Adrenal gland (tissue), 9 donors: ENCODE measurements at regions not wholly inside any gene's neighbourhood (a gene's known extent, or its start where the extent isn't known, plus 50 kb on each side); places are given as distances from the start of the nearest gene placed in this dataset.

Source experiments
- DNase-seq, 7 donors: peaks; one replicate each; pipeline ENCODE4 v3.0.0-alpha.2; 2019 to 2020
- H3K27ac ChIP-seq, 5 donors: fragments of 200-600 bp; sonication (generic) in 4 of 5; 1 replicate in 3 of 5; 2 replicates in 2 of 5; pipeline versions ENCODE4 v1.5.1 to v1.8.0; 2016 to 2020; ENCODE audit warnings: mild to moderate bottlenecking in 1 of 5
- H3K27me3 ChIP-seq: fragments of 200-600 bp; 2 replicates; pipeline ENCODE4 v1.8.0; 2021
- H3K36me3 ChIP-seq, 2 donors: fragments of 200-600 bp; replicated peaks in 1 of 2; 1 replicate in 1 of 2; 2 replicates in 1 of 2; pipeline versions ENCODE4 v1.5.1 to v1.8.0; 2018 to 2022
- H3K4me1 ChIP-seq, 2 donors: fragments of 200-600 bp; replicated peaks in 1 of 2; 1 replicate in 1 of 2; 2 replicates in 1 of 2; pipeline versions ENCODE4 v1.5.1 to v1.8.0; 2018 to 2021
- H3K4me3 ChIP-seq, 4 donors: fragments of 200-600 bp; sonication (generic) in 3 of 4; one replicate each; pipeline ENCODE4 v1.5.1; 2016 to 2018
- H3K9me3 ChIP-seq, 3 donors: fragments of 200-600 bp; sonication (generic) in 1 of 3; replicated peaks in 1 of 3; 1 replicate in 2 of 3; 2 replicates in 1 of 3; pipeline versions ENCODE4 v1.5.1 to v1.8.0; 2016 to 2021
- POLR2A ChIP-seq, 2 donors: fragments of 450-650 bp; IDR thresholded peaks; one replicate each; pipeline ENCODE4 v1.6.1; 2017; ENCODE audit warnings: antibody characterized with exemption in 2 of 2, mild to moderate bottlenecking in 2 of 2, moderate library complexity in 1 of 2
- WGBS, 4 donors: extraction: QIAGEN DNeasy Blood & Tissue Kit in 2 of 4; methylation state at CpG; one replicate each; pipeline versions ENCODE4 v1.1.5 to v1.1.7; 2013 to 2017; 5-methylcytosine and 5-hydroxymethylcytosine counted together
- intact Hi-C, 2 donors: fragments of 100-400 bp; cut with DNase I; formaldehyde crosslinking; loops; one replicate each; pipeline versions ENCODE4 v1.14.1 to v1.15.0; 2022 to 2023
- TF ChIP-seq, protein P1 (sequence below), 6 experiments: fragments of 450-650 bp in 4 of 6; fragments of 200-600 bp in 2 of 6; sonication (generic) in 1 of 6; IDR thresholded peaks; 1 replicate in 5 of 6; 2 replicates in 1 of 6; pipeline versions ENCODE4 v1.5.1 to v1.8.0; 2016 to 2021; ENCODE audit warnings: antibody characterized with exemption in 6 of 6, mild to moderate bottlenecking in 2 of 6, moderate library complexity in 1 of 6
- donor health status: healthy with polysubstance abuse.
- donor health status: Bipolar disorder and iron deficiency.
- donor health status: DM: yes; HTN: yes; CAD: no.
- donor health status: DM: no; HTN: no; CAD: no.
- donor health status: DM: no; HTN: no; CAD: no.

- no peaks in the 10 kb centered on the region for H3K36me3 ChIP-seq
- H3K9me3 ChIP-seq = peaks cover 0 to 13% (median 0%) of the 10 kb centered on the region in 3 donors
- no peaks in the 10 kb centered on the region for H3K27me3 ChIP-seq
- no peaks in the 10 kb centered on the region for H3K4me1 ChIP-seq
- no peak for DNase-seq
- no peak overlapping the region for H3K4me3 ChIP-seq
- intact Hi-C loops = no loop called here
- 69 to 94% (median 78%) methylated on average over 1 of the region's 1 CpG for WGBS, 4 donors
- TF ChIP-seq POLR2A (IDR thresholded peaks at IDR 0.05) = no peak
- TF ChIP-seq, protein P1, sequence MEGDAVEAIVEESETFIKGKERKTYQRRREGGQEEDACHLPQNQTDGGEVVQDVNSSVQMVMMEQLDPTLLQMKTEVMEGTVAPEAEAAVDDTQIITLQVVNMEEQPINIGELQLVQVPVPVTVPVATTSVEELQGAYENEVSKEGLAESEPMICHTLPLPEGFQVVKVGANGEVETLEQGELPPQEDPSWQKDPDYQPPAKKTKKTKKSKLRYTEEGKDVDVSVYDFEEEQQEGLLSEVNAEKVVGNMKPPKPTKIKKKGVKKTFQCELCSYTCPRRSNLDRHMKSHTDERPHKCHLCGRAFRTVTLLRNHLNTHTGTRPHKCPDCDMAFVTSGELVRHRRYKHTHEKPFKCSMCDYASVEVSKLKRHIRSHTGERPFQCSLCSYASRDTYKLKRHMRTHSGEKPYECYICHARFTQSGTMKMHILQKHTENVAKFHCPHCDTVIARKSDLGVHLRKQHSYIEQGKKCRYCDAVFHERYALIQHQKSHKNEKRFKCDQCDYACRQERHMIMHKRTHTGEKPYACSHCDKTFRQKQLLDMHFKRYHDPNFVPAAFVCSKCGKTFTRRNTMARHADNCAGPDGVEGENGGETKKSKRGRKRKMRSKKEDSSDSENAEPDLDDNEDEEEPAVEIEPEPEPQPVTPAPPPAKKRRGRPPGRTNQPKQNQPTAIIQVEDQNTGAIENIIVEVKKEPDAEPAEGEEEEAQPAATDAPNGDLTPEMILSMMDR (IDR thresholded peaks at IDR 0.05) = no peak
- no peak overlapping the region for H3K27ac ChIP-seq
Observed at GRCh38 chr11:109894242-109894641, 198.9 kb upstream of the ZC3H12C start.

DNA sequence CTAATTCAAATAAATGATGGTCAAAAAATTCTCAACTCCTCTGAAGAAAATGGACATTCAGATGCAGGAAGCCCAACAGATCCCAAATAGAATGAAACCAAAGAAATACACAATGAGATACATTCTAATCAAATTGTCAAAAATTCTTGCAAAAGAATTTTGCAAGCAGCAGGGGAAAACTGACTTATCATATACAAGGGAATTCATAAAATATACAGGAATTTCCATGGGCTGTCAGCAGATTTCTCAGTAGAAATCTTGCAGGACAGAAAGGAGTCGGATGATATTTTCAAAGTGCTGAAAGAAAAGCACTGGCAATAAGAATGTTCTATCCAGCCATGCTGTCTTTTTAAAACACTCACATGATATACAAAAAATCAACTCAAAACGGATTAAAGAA lies 194.6 kb upstream of the ZC3H12C start:
- no peak for DNase-seq
- WGBS, 4 donors = 78 to 96% (median 87%) methylated on average over 2 of the region's 2 CpGs
- Histone ChIP-seq H3K4me3 (no peak overlapping the region), H3K4me1 (no peaks in the 10 kb centered on the region), H3K36me3 (no peaks in the 10 kb centered on the region), H3K9me3 (peaks cover 0 to 13% (median 0%) of the 10 kb centered on the region in 3 donors), H3K27ac (no peak overlapping the region), H3K27me3 (no peaks in the 10 kb centered on the region)
- TF ChIP-seq, protein P1 (IDR thresholded peaks at IDR 0.05) = no peak
- intact Hi-C loops = no loop called here

DNA sequence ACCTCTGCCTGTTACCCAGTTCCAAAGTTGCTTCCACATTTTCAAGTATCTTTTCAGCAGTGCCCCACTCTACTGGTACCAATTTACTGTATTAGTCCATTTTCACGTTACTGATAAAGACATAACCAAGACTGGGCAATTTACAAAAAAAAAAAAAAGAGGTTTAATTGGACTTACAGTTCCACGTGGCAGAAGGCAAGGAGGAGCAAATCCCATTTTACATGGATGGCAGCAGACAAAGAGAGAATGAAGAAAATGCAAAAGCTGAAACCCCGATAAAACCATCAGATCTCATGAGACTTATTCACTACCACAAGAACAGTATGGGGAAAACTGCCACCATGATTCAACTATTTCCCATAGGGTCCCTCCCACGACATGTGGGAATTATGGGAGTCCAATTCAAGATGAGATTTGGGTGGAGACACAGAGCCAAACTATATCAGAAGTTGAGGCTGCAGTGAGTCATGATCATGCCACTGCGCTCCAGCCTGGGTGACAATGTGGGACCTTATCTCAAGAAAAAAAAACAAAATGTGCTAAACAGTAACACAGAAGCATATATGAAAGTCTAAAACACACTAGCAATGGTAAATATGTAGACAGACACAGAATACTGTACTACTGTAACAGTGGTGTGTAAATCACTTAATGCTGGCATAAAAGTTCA lies 190.3 kb upstream of the ZC3H12C start:
- 79 to 89% (median 88%) methylated on average over 5 of the region's 5 CpGs for WGBS, 4 donors
- H3K36me3 ChIP-seq = no peaks in the 10 kb centered on the region
- no peaks in the 10 kb centered on the region for H3K27me3 ChIP-seq
- intact Hi-C loops = no loop called here
- peaks cover 0 to 9% (median 4%) of the 10 kb centered on the region in 3 donors for H3K9me3 ChIP-seq
- no peak for TF ChIP-seq POLR2A (IDR thresholded peaks at IDR 0.05)
- H3K4me1 ChIP-seq = no peaks in the 10 kb centered on the region
- H3K4me3 ChIP-seq = no peak overlapping the region
- no peak for DNase-seq
- no peak overlapping the region for H3K27ac ChIP-seq

DNA sequence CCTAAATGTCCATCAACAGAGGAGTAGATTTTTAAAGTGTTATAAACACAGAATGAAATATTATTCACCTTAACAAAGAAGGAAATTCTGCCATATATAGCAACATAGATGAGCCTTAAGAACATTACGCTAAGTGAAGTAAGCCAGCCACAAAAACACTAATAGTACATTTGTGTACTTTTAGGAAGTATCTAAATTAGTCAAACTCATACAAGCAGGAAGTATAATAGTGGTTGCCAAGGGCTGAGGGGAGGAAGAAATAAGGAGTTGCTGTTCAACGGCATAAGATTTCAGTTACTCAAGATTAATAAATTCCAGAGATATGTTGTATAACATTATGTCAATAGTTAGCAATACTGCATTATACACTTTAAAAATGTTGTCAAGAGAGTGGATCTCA lies 181.7 kb upstream of the ZC3H12C start:
- 47 to 88% (median 66%) methylated on average over 2 of the region's 2 CpGs for WGBS, 4 donors
- H3K27ac ChIP-seq = no peak overlapping the region
- DNase-seq = no peak
- intact Hi-C loops = no loop called here
- H3K27me3 ChIP-seq = no peaks in the 10 kb centered on the region
- no peak overlapping the region for H3K4me3 ChIP-seq
- TF ChIP-seq, protein P1 (IDR thresholded peaks at IDR 0.05) = no peak
- TF ChIP-seq POLR2A (IDR thresholded peaks at IDR 0.05) = no peak
- H3K36me3 ChIP-seq = no peaks in the 10 kb centered on the region
- peaks cover 6 to 15% of the 10 kb centered on the region in 2 donors for H3K4me1 ChIP-seq
- no peaks in the 10 kb centered on the region for H3K9me3 ChIP-seq

- 91 to 97% (median 93%) methylated on average over 4 of the region's 4 CpGs for WGBS, 4 donors
- no peaks in the 10 kb centered on the region for H3K27me3 ChIP-seq
- H3K27ac ChIP-seq = no peak overlapping the region
- H3K9me3 ChIP-seq = no peaks in the 10 kb centered on the region
- H3K4me1 ChIP-seq = peaks cover 6 to 15% of the 10 kb centered on the region in 2 donors
- no peaks in the 10 kb centered on the region for H3K36me3 ChIP-seq
- no peak overlapping the region for H3K4me3 ChIP-seq
- TF ChIP-seq, protein P1 (IDR thresholded peaks at IDR 0.05) = no peak
- no peak for TF ChIP-seq POLR2A (IDR thresholded peaks at IDR 0.05)
- intact Hi-C loops = no loop called here
- DNase-seq = no peak
Observed at GRCh38 chr11:109914038-109914437, 179.2 kb upstream of the ZC3H12C start.
